H9 (cell line): ENCODE measurements at regions not wholly inside any gene's neighbourhood (a gene's known extent, or its start where the extent isn't known, plus 50 kb on each side); places are given as distances from the start of the nearest gene placed in this dataset.
A peak's percentile ranks its signal among the peaks of the same experiment; 100 is the strongest.
"Not testable (repeated sequence)": the region's sequence is repeated elsewhere in the genome, so short reads cannot be mapped to it uniquely, and the experiment has no call there.

Source experiments
- DNase-seq: peaks from one replicate; pipeline ENCODE4 v3.0.0-alpha.2; 2017
- H2AFZ ChIP-seq: one replicate; pipeline ENCODE4 v1.6.1; 2013; ENCODE audit warnings: mild to moderate bottlenecking, low read length, control low read depth, moderate library complexity
- H2AK5ac ChIP-seq: 2 replicates; pipeline ENCODE4 v1.6.1; 2013; ENCODE audit warnings: low read length, control low read depth, mixed read lengths; ENCODE audit not compliant: insufficient read length
- H2BK120ac ChIP-seq: one replicate; pipeline ENCODE4 v1.6.1; 2013; ENCODE audit warnings: low read depth, mild to moderate bottlenecking, low read length, control low read depth, inconsistent platforms; ENCODE audit not compliant: poor library complexity, severe bottlenecking
- H2BK12ac ChIP-seq: 2 replicates; pipeline ENCODE4 v1.6.1; 2013; ENCODE audit warnings: low read length, control low read depth, mixed read lengths, low read depth; ENCODE audit not compliant: insufficient read length
- H2BK15ac ChIP-seq: 2 replicates; pipeline ENCODE4 v1.6.1; 2013; ENCODE audit warnings: low read depth, low read length, control low read depth
- H2BK20ac ChIP-seq: one replicate; pipeline ENCODE4 v1.6.1; 2013; ENCODE audit warnings: low read depth, mild to moderate bottlenecking, low read length, control low read depth, inconsistent platforms; ENCODE audit not compliant: poor library complexity, severe bottlenecking
- H2BK5ac ChIP-seq: 2 replicates; pipeline ENCODE4 v1.6.1; 2013; ENCODE audit warnings: low read length, control low read depth, mixed read lengths; ENCODE audit not compliant: insufficient read length
- H3K14ac ChIP-seq: 2 replicates; pipeline ENCODE4 v1.6.1; 2013; ENCODE audit warnings: low read length, control low read depth; ENCODE audit not compliant: insufficient read depth
- H3K18ac ChIP-seq: 2 replicates; pipeline ENCODE4 v1.6.1; 2013; ENCODE audit warnings: low read depth, mild to moderate bottlenecking, mixed read lengths, low read length, control low read depth; ENCODE audit not compliant: insufficient read length
- H3K23ac ChIP-seq: 2 replicates; pipeline ENCODE4 v1.6.1; 2013; ENCODE audit warnings: low read length, control low read depth, mixed read lengths, low read depth; ENCODE audit not compliant: insufficient read length
- H3K23me2 ChIP-seq: 2 replicates; pipeline ENCODE4 v1.6.1; 2013; ENCODE audit warnings: low read depth, mild to moderate bottlenecking, mixed read lengths, low read length, control low read depth; ENCODE audit not compliant: insufficient read length, poor library complexity, severe bottlenecking
- H3K27ac ChIP-seq: 2 replicates; pipeline ENCODE4 v1.5.1; 2013; ENCODE audit warnings: low read length, control low read depth, mixed read lengths, low read depth; ENCODE audit not compliant: insufficient read length
- H3K27me3 ChIP-seq: 2 replicates; pipeline ENCODE4 v1.6.1; 2013; ENCODE audit warnings: low read length, control low read depth, inconsistent platforms; ENCODE audit not compliant: insufficient read depth
- H3K4ac ChIP-seq: 2 replicates; pipeline ENCODE4 v1.6.1; 2013; ENCODE audit warnings: low read depth, mild to moderate bottlenecking, control low read depth, inconsistent platforms, low read length, moderate library complexity
- H3K4me1 ChIP-seq: 2 replicates; pipeline ENCODE4 v1.6.1; 2013; ENCODE audit warnings: low read length, control low read depth, inconsistent platforms; ENCODE audit not compliant: insufficient read depth
- H3K4me2 ChIP-seq: 2 replicates; pipeline ENCODE4 v1.6.1; 2013; ENCODE audit warnings: low read length, control low read depth, mixed read lengths; ENCODE audit not compliant: insufficient read length, insufficient read depth
- H3K56ac ChIP-seq: 2 replicates; pipeline ENCODE4 v1.6.1; 2013; ENCODE audit warnings: low read depth, mild to moderate bottlenecking, mixed read lengths, low read length, control low read depth; ENCODE audit not compliant: insufficient read length
- H3K79me1 ChIP-seq: 2 replicates; pipeline ENCODE4 v1.6.1; 2013; ENCODE audit warnings: low read depth, mild to moderate bottlenecking, moderate library complexity, low read length, control low read depth, inconsistent platforms; ENCODE audit not compliant: insufficient read depth, poor library complexity, severe bottlenecking
- H3K79me2 ChIP-seq: 2 replicates; pipeline ENCODE4 v1.6.1; 2013; ENCODE audit warnings: low read length, control low read depth, inconsistent platforms; ENCODE audit not compliant: insufficient read depth
- H3K9ac ChIP-seq: 2 replicates; pipeline ENCODE4 v1.6.1; 2013; ENCODE audit warnings: low read length, control low read depth, mixed read lengths; ENCODE audit not compliant: insufficient read length; ENCODE audit errors: extremely low read depth
- H3K9me3 ChIP-seq: one replicate; pipeline ENCODE4 v1.6.1; 2013; ENCODE audit warnings: low read depth, low read length, inconsistent platforms; ENCODE audit not compliant: control insufficient read depth
- H3T11ph ChIP-seq: one replicate; pipeline ENCODE4 v1.6.1; 2013; ENCODE audit warnings: mild to moderate bottlenecking, low read length, control low read depth, inconsistent platforms
- H4K20me1 ChIP-seq: one replicate; pipeline ENCODE4 v1.6.1; 2013; ENCODE audit not compliant: control insufficient read depth, insufficient read length, insufficient read depth
- H4K5ac ChIP-seq: 2 replicates; pipeline ENCODE4 v1.6.1; 2013; ENCODE audit warnings: low read depth, mild to moderate bottlenecking, mixed read lengths, low read length, control low read depth; ENCODE audit not compliant: insufficient read length
- H4K8ac ChIP-seq: replicated peaks from 2 replicates; pipeline ENCODE4 v1.6.1; 2013; ENCODE audit warnings: low read length, control low read depth, mixed read lengths, low read depth; ENCODE audit not compliant: insufficient read length
- H4K91ac ChIP-seq: 2 replicates; pipeline ENCODE4 v1.6.1; 2013; ENCODE audit warnings: low read depth, mild to moderate bottlenecking, moderate library complexity, mixed read lengths, low read length, control low read depth; ENCODE audit not compliant: insufficient read length
- H3K27ac Mint-ChIP-seq, 3 experiments: 2 replicates in 2 of 3; 3 replicates in 1 of 3; pipeline ENCODE4 v1.8.0; 2020 to 2021; ENCODE audit warnings: mixed read lengths in 3 of 3, mild to moderate bottlenecking in 1 of 3, moderate library complexity in 1 of 3
- H3K27me3 Mint-ChIP-seq: 2 replicates; pipeline ENCODE4 v1.8.0; 2021; ENCODE audit warnings: low read depth, mild to moderate bottlenecking, moderate library complexity, mixed read lengths
- H3K36me3 Mint-ChIP-seq, 3 experiments: 2 replicates in 2 of 3; 3 replicates in 1 of 3; pipeline ENCODE4 v1.8.0; 2020 to 2021; ENCODE audit warnings: low read depth in 3 of 3, mixed read lengths in 3 of 3; ENCODE audit not compliant: insufficient read depth in 1 of 3
- H3K4me1 Mint-ChIP-seq, 2 experiments: 2 replicates each; pipeline ENCODE4 v1.8.0; 2020; ENCODE audit warnings: mixed read lengths in 2 of 2
- H3K4me3 Mint-ChIP-seq, 2 experiments: 2 replicates in 1 of 2; 3 replicates in 1 of 2; pipeline ENCODE4 v1.8.0; 2020 to 2021; ENCODE audit warnings: mild to moderate bottlenecking in 2 of 2, mixed read lengths in 2 of 2, moderate library complexity in 1 of 2
- H3K9me3 Mint-ChIP-seq, 2 experiments: 2 replicates in 1 of 2; 3 replicates in 1 of 2; pipeline ENCODE4 v1.8.0; 2020; ENCODE audit warnings: mild to moderate bottlenecking in 2 of 2, mixed read lengths in 2 of 2, moderate library complexity in 1 of 2
- WGBS: extraction: QIAGEN DNeasy Blood & Tissue Kit; methylation state at CpG from one replicate; pipeline ENCODE4 v1.1.7; 2013; ENCODE audit warnings: missing lambda C conversion rate, low lambda C conversion rate, mixed read lengths; ENCODE audit not compliant: insufficient read length; ENCODE audit errors: extremely low coverage; 5-methylcytosine and 5-hydroxymethylcytosine counted together
- TF ChIP-seq, protein P1 (sequence below): fragments of 200-600 bp; sonication (generic); conservative IDR thresholded peaks from 3 replicates; pipeline ENCODE4 v1.8.0; 2021; ENCODE audit warnings: antibody characterized with exemption, mild to moderate bottlenecking

GRCh38 chr5:165039748-165040147 lies 1534.3 kb downstream of the MAT2B start:
- H3K4me2 ChIP-seq = no peak overlapping the region
- Mint-ChIP-seq H3K9me3 (peaks cover 9 to 23% of the 10 kb centered on the region in 2 experiments), H3K27ac (no peak overlapping the region), H3K27me3 (no peaks in the 10 kb centered on the region), H3K4me3 (no peak overlapping the region), H3K36me3 (peaks cover 0 to 15% (median 4%) of the 10 kb centered on the region in 3 experiments; a peak in 5 of 7 replicates), H3K4me1 (peaks cover 6 to 11% of the 10 kb centered on the region in 2 experiments)
- no peaks in the 10 kb centered on the region for H4K20me1 ChIP-seq
- H2BK120ac ChIP-seq = no peak overlapping the region
- no peaks in the 10 kb centered on the region for H3K79me2 ChIP-seq
- no peak overlapping the region for H2BK20ac ChIP-seq
- no peak overlapping the region for H3K23ac ChIP-seq
- H2BK12ac ChIP-seq = no peak overlapping the region
- H3K27me3 ChIP-seq = no peaks in the 10 kb centered on the region
- DNase-seq = no peak
- no CpG with 5 or more reads among the region's 3 CpGs for WGBS
- H3K18ac ChIP-seq = no peak overlapping the region
- H3K4me1 ChIP-seq = no peaks in the 10 kb centered on the region
- no peak overlapping the region for H3K56ac ChIP-seq
- H3K9me3 ChIP-seq = no peaks in the 10 kb centered on the region
- H3K23me2 ChIP-seq = no peaks in the 10 kb centered on the region
- no peak overlapping the region for H2BK5ac ChIP-seq
- H2AFZ ChIP-seq = no peak overlapping the region
- no peak overlapping the region for H3K4ac ChIP-seq
- H2BK15ac ChIP-seq = no peak overlapping the region
- H3K79me1 ChIP-seq = no peaks in the 10 kb centered on the region
- no peak overlapping the region for H4K8ac ChIP-seq
- H3K27ac ChIP-seq = no peak overlapping the region
- no peak overlapping the region for H4K91ac ChIP-seq
- TF ChIP-seq, protein P1, sequence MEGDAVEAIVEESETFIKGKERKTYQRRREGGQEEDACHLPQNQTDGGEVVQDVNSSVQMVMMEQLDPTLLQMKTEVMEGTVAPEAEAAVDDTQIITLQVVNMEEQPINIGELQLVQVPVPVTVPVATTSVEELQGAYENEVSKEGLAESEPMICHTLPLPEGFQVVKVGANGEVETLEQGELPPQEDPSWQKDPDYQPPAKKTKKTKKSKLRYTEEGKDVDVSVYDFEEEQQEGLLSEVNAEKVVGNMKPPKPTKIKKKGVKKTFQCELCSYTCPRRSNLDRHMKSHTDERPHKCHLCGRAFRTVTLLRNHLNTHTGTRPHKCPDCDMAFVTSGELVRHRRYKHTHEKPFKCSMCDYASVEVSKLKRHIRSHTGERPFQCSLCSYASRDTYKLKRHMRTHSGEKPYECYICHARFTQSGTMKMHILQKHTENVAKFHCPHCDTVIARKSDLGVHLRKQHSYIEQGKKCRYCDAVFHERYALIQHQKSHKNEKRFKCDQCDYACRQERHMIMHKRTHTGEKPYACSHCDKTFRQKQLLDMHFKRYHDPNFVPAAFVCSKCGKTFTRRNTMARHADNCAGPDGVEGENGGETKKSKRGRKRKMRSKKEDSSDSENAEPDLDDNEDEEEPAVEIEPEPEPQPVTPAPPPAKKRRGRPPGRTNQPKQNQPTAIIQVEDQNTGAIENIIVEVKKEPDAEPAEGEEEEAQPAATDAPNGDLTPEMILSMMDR = no peak
- no peak overlapping the region for H3K9ac ChIP-seq
- no peak overlapping the region for H3T11ph ChIP-seq
- H4K5ac ChIP-seq = no peak overlapping the region
- H3K14ac ChIP-seq = no peak overlapping the region
- no peak overlapping the region for H2AK5ac ChIP-seq

GRCh38 chr5:165045941-165046340 lies 1540.5 kb downstream of the MAT2B start:
- not testable (repeated sequence) for H3K27ac Mint-ChIP-seq, H3K27me3 ChIP-seq, H4K20me1 ChIP-seq, H3K4ac ChIP-seq, H3K4me1 ChIP-seq, H2BK120ac ChIP-seq, H3K9me3 ChIP-seq, H2BK15ac ChIP-seq, H3K23ac ChIP-seq, H2AFZ ChIP-seq, H4K5ac ChIP-seq, H3K4me1 Mint-ChIP-seq, H3K56ac ChIP-seq, H4K91ac ChIP-seq, H2BK5ac ChIP-seq, H3K23me2 ChIP-seq, H3K4me2 ChIP-seq, H3K79me1 ChIP-seq, H3K14ac ChIP-seq, H3T11ph ChIP-seq, H3K9ac ChIP-seq, H3K18ac ChIP-seq, H3K27me3 Mint-ChIP-seq, H4K8ac ChIP-seq, H2BK20ac ChIP-seq, H3K4me3 Mint-ChIP-seq, H3K27ac ChIP-seq, H2AK5ac ChIP-seq, H3K79me2 ChIP-seq, H2BK12ac ChIP-seq
- no CpG with 5 or more reads among the region's 7 CpGs for WGBS
- peaks cover 18 to 33% of the 10 kb centered on the region in 2 experiments for H3K9me3 Mint-ChIP-seq
- peak; percentile 54 for DNase-seq
- H3K36me3 Mint-ChIP-seq = peaks cover 5 to 30% (median 7%) of the 10 kb centered on the region in 3 experiments; a peak in 6 of 7 replicates
